ENCODE measurements at regions not wholly inside any gene's neighbourhood (a gene's known extent, or its start where the extent isn't known, plus 50 kb on each side); places are given as distances from the start of the nearest gene placed in this dataset.

DNA sequence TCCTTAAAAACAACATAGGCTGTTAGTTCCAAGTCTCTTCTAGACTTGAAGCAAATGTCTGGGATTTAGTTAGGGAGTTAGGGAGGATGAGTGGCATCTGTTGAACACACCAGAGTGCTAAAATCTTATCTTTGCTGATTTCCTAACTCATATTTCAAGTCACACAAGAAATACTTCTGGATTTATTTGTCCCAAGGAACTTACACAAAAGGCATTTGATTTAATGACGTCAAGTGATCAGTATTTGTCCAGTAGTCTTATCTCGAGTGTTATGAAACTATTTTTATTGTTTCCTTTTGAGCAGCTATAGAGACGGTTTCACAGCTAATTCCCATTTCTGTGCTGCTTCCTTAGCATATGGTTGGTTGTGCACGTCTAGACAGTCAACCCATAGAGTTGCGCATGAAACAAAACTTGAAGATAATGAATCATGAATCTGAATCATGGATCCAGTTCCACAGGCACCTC lies 140.5 kb upstream of the TUT7 start (continued):
- no peak for TF ChIP-seq PPARA (CRISPR knock-in tag; IDR thresholded peaks at IDR 0.05; ENCODE audit: borderline replicate concordance)
- TF ChIP-seq ZNF565 (CRISPR knock-in tag; conservative IDR thresholded peaks at IDR 0.05; ENCODE audit: low read depth) = no peak

- no peak for ATAC-seq
- TF ChIP-seq ZNF565 (CRISPR knock-in tag; conservative IDR thresholded peaks at IDR 0.05; ENCODE audit: low read depth) (no peak), ARNTL (CRISPR knock-in tag; IDR thresholded peaks at IDR 0.05; ENCODE audit: borderline replicate concordance, low read depth) (no peak), ZFP3 (CRISPR knock-in tag; IDR thresholded peaks at IDR 0.05) (no peak), SNAI2 (CRISPR knock-in tag; IDR thresholded peaks at IDR 0.05) (no peak), BACH2 (CRISPR knock-in tag; IDR thresholded peaks at IDR 0.05; ENCODE audit: borderline replicate concordance) (no peak), ZNF8 (CRISPR knock-in tag; IDR thresholded peaks at IDR 0.05) (no peak), ZNF70 (CRISPR knock-in tag; IDR thresholded peaks at IDR 0.05) (no peak), TSHZ2 (CRISPR knock-in tag; IDR thresholded peaks at IDR 0.05) (no peak), PPARA (CRISPR knock-in tag; IDR thresholded peaks at IDR 0.05; ENCODE audit: borderline replicate concordance) (no peak), CSDC2 (CRISPR knock-in tag; IDR thresholded peaks at IDR 0.05) (no peak), ZC3H10 (CRISPR knock-in tag; IDR thresholded peaks at IDR 0.05) (no peak), TOX (CRISPR knock-in tag; IDR thresholded peaks at IDR 0.05; ENCODE audit: borderline replicate concordance) (no peak), RARB (CRISPR knock-in tag; IDR thresholded peaks at IDR 0.05) (no peak), ZFP30 (CRISPR knock-in tag; IDR thresholded peaks at IDR 0.05) (no peak)
- TF ChIP-seq, protein P1, sequence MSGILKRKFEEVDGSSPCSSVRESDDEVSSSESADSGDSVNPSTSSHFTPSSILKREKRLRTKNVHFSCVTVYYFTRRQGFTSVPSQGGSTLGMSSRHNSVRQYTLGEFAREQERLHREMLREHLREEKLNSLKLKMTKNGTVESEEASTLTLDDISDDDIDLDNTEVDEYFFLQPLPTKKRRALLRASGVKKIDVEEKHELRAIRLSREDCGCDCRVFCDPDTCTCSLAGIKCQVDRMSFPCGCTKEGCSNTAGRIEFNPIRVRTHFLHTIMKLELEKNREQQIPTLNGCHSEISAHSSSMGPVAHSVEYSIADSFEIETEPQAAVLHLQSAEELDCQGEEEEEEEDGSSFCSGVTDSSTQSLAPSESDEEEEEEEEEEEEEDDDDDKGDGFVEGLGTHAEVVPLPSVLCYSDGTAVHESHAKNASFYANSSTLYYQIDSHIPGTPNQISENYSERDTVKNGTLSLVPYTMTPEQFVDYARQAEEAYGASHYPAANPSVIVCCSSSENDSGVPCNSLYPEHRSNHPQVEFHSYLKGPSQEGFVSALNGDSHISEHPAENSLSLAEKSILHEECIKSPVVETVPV (CRISPR knock-in tag; IDR thresholded peaks at IDR 0.05) = no peak
- TF ChIP-seq, protein P2, sequence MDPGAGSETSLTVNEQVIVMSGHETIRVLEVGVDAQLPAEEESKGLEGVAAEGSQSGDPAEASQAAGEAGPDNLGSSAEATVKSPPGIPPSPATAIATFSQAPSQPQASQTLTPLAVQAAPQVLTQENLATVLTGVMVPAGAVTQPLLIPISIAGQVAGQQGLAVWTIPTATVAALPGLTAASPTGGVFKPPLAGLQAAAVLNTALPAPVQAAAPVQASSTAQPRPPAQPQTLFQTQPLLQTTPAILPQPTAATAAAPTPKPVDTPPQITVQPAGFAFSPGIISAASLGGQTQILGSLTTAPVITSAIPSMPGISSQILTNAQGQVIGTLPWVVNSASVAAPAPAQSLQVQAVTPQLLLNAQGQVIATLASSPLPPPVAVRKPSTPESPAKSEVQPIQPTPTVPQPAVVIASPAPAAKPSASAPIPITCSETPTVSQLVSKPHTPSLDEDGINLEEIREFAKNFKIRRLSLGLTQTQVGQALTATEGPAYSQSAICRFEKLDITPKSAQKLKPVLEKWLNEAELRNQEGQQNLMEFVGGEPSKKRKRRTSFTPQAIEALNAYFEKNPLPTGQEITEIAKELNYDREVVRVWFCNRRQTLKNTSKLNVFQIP (CRISPR knock-in tag; IDR thresholded peaks at IDR 0.05; ENCODE audit: borderline replicate concordance, low read depth) = no peak
- TF ChIP-seq, protein P3, sequence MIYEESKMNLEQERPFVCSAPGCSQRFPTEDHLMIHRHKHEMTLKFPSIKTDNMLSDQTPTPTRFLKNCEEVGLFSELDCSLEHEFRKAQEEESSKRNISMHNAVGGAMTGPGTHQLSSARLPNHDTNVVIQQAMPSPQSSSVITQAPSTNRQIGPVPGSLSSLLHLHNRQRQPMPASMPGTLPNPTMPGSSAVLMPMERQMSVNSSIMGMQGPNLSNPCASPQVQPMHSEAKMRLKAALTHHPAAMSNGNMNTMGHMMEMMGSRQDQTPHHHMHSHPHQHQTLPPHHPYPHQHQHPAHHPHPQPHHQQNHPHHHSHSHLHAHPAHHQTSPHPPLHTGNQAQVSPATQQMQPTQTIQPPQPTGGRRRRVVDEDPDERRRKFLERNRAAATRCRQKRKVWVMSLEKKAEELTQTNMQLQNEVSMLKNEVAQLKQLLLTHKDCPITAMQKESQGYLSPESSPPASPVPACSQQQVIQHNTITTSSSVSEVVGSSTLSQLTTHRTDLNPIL (CRISPR knock-in tag; IDR thresholded peaks at IDR 0.05; ENCODE audit: low read depth) = no peak
- TF ChIP-seq, protein P4, sequence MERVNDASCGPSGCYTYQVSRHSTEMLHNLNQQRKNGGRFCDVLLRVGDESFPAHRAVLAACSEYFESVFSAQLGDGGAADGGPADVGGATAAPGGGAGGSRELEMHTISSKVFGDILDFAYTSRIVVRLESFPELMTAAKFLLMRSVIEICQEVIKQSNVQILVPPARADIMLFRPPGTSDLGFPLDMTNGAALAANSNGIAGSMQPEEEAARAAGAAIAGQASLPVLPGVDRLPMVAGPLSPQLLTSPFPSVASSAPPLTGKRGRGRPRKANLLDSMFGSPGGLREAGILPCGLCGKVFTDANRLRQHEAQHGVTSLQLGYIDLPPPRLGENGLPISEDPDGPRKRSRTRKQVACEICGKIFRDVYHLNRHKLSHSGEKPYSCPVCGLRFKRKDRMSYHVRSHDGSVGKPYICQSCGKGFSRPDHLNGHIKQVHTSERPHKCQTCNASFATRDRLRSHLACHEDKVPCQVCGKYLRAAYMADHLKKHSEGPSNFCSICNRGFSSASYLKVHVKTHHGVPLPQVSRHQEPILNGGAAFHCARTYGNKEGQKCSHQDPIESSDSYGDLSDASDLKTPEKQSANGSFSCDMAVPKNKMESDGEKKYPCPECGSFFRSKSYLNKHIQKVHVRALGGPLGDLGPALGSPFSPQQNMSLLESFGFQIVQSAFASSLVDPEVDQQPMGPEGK (CRISPR knock-in tag; IDR thresholded peaks at IDR 0.05; ENCODE audit: borderline replicate concordance) = no peak
Observed at GRCh38 chr9:86491468-86492266, 137.5 kb upstream of the TUT7 start.

- no peak for ATAC-seq
- TF ChIP-seq ARNTL (CRISPR knock-in tag; IDR thresholded peaks at IDR 0.05; ENCODE audit: borderline replicate concordance, low read depth) (no peak), TOX (CRISPR knock-in tag; IDR thresholded peaks at IDR 0.05; ENCODE audit: borderline replicate concordance) (no peak), CSDC2 (CRISPR knock-in tag; IDR thresholded peaks at IDR 0.05) (no peak)
- TF ChIP-seq, protein P3 (CRISPR knock-in tag; IDR thresholded peaks at IDR 0.05; ENCODE audit: low read depth) = no peak
Observed at GRCh38 chr9:86488794-86489193, 134.6 kb upstream of the TUT7 start.
